ENCODE measurements at regions not wholly inside any gene's neighbourhood (a gene's known extent, or its start where the extent isn't known, plus 50 kb on each side); places are given as distances from the start of the nearest gene placed in this dataset.

DNA sequence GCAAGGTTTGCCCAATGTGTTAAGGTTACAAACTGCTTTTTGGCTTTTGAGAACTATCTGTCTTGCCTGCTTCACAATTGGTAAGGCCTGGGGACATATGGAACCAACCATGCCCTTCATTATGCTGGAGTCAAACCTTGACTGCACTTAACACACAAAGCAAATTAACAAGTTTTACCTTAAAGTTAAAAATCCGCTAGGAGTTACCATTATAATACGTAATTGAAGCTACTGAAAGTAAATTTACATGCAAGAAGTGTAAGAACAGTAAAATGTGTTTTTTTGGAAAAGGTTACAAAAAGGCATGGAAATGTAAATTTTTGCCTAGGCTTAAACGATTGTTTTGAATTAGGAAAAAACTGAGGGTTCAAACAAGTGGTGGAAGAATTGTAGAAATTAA lies 69.7 kb downstream of the BMP15 start:
- TF ChIP-seq, protein P1, sequence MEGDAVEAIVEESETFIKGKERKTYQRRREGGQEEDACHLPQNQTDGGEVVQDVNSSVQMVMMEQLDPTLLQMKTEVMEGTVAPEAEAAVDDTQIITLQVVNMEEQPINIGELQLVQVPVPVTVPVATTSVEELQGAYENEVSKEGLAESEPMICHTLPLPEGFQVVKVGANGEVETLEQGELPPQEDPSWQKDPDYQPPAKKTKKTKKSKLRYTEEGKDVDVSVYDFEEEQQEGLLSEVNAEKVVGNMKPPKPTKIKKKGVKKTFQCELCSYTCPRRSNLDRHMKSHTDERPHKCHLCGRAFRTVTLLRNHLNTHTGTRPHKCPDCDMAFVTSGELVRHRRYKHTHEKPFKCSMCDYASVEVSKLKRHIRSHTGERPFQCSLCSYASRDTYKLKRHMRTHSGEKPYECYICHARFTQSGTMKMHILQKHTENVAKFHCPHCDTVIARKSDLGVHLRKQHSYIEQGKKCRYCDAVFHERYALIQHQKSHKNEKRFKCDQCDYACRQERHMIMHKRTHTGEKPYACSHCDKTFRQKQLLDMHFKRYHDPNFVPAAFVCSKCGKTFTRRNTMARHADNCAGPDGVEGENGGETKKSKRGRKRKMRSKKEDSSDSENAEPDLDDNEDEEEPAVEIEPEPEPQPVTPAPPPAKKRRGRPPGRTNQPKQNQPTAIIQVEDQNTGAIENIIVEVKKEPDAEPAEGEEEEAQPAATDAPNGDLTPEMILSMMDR (conservative IDR thresholded peaks at IDR 0.05; ENCODE audit: low read depth, low read length): no peak
- no peak for TF ChIP-seq EZH2 (IDR thresholded peaks at IDR 0.05; ENCODE audit: borderline replicate concordance, low read depth, low read length, poor library complexity, severe bottlenecking)
